Sciatic nerve (tissue), 2 donors: ENCODE measurements at regions not wholly inside any gene's neighbourhood (a gene's known extent, or its start where the extent isn't known, plus 50 kb on each side); places are given as distances from the start of the nearest gene placed in this dataset.
A peak's percentile ranks its signal among the peaks of the same experiment; 100 is the strongest.
"Not testable (repeated sequence)": the region's sequence is repeated elsewhere in the genome, so short reads cannot be mapped to it uniquely, and the experiment has no call there.

Source experiments
- ATAC-seq: fragments of 200-7000 bp; cut with Tn5 transposase; one replicate; pipeline ENCODE4 v1.9.1; 2020; ENCODE audit warnings: mild to moderate bottlenecking, moderate library complexity
- DNase-seq: peaks from one replicate; pipeline ENCODE4 v3.0.0-alpha.2; 2020; ENCODE audit warnings: low spot score
- intact Hi-C: fragments of 100-400 bp; cut with DNase I; formaldehyde crosslinking; loops from one replicate; pipeline ENCODE4 v1.14.2; 2022
- donor health status: DM: no; HTN: no; CAD: no.
- donor health status: DM: no; HTN: no; CAD: no.

- intact Hi-C loops: no loop called here
- ATAC-seq (peak; percentile 10), DNase-seq (no peak)
Measured at GRCh38 chr11:112697391-112698178, 263.6 kb upstream of the NCAM1 start.

- ATAC-seq (no peak), DNase-seq (no peak)
- intact Hi-C loops: no loop called here
Measured at GRCh38 chr11:112705148-112705547, 256.1 kb upstream of the NCAM1 start.

- intact Hi-C loops: no loop called here
- ATAC-seq: no peak
Measured at GRCh38 chr11:112706863-112707262, 254.4 kb upstream of the NCAM1 start.

GRCh38 chr11:112714340-112714739 is 246.9 kb upstream of the NCAM1 start:
- ATAC-seq, DNase-seq, intact Hi-C loops: not testable (repeated sequence)

More at GRCh38 chr11:112706863-112707262, 254.4 kb upstream of the NCAM1 start:
- no peak for DNase-seq

GRCh38 chr11:112715056-112715455 is 246.2 kb upstream of the NCAM1 start:
- intact Hi-C loops: no loop called here
- ATAC-seq: no peak
- no peak for DNase-seq

- DNase-seq (no peak), ATAC-seq (no peak)
- intact Hi-C loops: no loop called here
Measured at GRCh38 chr11:112718483-112718882, 242.7 kb upstream of the NCAM1 start.

GRCh38 chr11:112719736-112720525 is 241.3 kb upstream of the NCAM1 start:
- DNase-seq (no peak), ATAC-seq (no peak)
- intact Hi-C loops: loop anchor here (10.0 kb wide), 1 partner anchor 55 kb away; no protein-coding TSS in a partner anchor

- ATAC-seq (no peak), DNase-seq (no peak)
- intact Hi-C loops: loop anchor here (10.0 kb wide), 1 partner anchor 57 kb away; no protein-coding TSS in a partner anchor
Measured at GRCh38 chr11:112722148-112722547, 239.1 kb upstream of the NCAM1 start.

- ATAC-seq (no peak), DNase-seq (no peak)
- intact Hi-C loops: loop anchor here (10.0 kb wide), 1 partner anchor 58 kb away; no protein-coding TSS in a partner anchor
Measured at GRCh38 chr11:112722876-112723275, 238.3 kb upstream of the NCAM1 start.

GRCh38 chr11:112723676-112724495 is 237.3 kb upstream of the NCAM1 start:
- ATAC-seq: no peak
- intact Hi-C loops: loop anchor here (10.0 kb wide), 1 partner anchor 59 kb away; no protein-coding TSS in a partner anchor
- DNase-seq: no peak

- no peak for ATAC-seq
- DNase-seq: no peak
- intact Hi-C loops: loop anchor here (10.0 kb wide), 1 partner anchor 60 kb away; no protein-coding TSS in a partner anchor
Measured at GRCh38 chr11:112724496-112724790, 236.8 kb upstream of the NCAM1 start.

- intact Hi-C loops: loop anchor here (10.0 kb wide), 1 partner anchor 61 kb away; no protein-coding TSS in a partner anchor
- ATAC-seq (no peak), DNase-seq (no peak)
Measured at GRCh38 chr11:112725636-112726035, 235.6 kb upstream of the NCAM1 start.

- ATAC-seq (no peak), DNase-seq (no peak)
- intact Hi-C loops: loop anchor here (10.0 kb wide), 1 partner anchor 63 kb away; no protein-coding TSS in a partner anchor
Measured at GRCh38 chr11:112727341-112727841, 233.8 kb upstream of the NCAM1 start.

- ATAC-seq (no peak), DNase-seq (no peak)
- intact Hi-C loops: loop anchor here (10.0 kb wide), 1 partner anchor 63 kb away; no protein-coding TSS in a partner anchor
Measured at GRCh38 chr11:112728288-112728687, 232.9 kb upstream of the NCAM1 start.

GRCh38 chr11:112728716-112729115 is 232.5 kb upstream of the NCAM1 start:
- ATAC-seq (no peak), DNase-seq (no peak)
- intact Hi-C loops: loop anchor here (10.0 kb wide), 1 partner anchor 64 kb away; no protein-coding TSS in a partner anchor

- intact Hi-C loops: no loop called here
- DNase-seq (no peak), ATAC-seq (no peak)
Measured at GRCh38 chr11:112730591-112730990, 230.6 kb upstream of the NCAM1 start.

- intact Hi-C loops: no loop called here
- no peak for DNase-seq
- ATAC-seq: no peak
Measured at GRCh38 chr11:112731538-112731937, 229.7 kb upstream of the NCAM1 start.

GRCh38 chr11:112732031-112732430 is 229.2 kb upstream of the NCAM1 start:
- no peak for DNase-seq
- intact Hi-C loops: no loop called here
- no peak for ATAC-seq

GRCh38 chr11:112734207-112734606 is 227.0 kb upstream of the NCAM1 start:
- intact Hi-C loops: no loop called here
- ATAC-seq (no peak), DNase-seq (no peak)
